ENCODE measurements at regions not wholly inside any gene's neighbourhood (a gene's known extent, or its start where the extent isn't known, plus 50 kb on each side); places are given as distances from the start of the nearest gene placed in this dataset.

- TF ChIP-seq CTCF (IDR thresholded peaks at IDR 0.05; ENCODE audit: low read depth, low read length, poor library complexity, severe bottlenecking): no peak
- no peak for TF ChIP-seq EZH2phosphoT487 (IDR thresholded peaks at IDR 0.05; ENCODE audit: borderline replicate concordance, low read length)
These were observed 99.0 kb upstream of the ID2 start for GRCh38 chr2:8582651-8583399.

All from DOHH2 (cell line).